Astrocyte of the hippocampus (primary cell): ENCODE measurements at regions not wholly inside any gene's neighbourhood (a gene's known extent, or its start where the extent isn't known, plus 50 kb on each side); places are given as distances from the start of the nearest gene placed in this dataset.
"Not testable (repeated sequence)": the region's sequence is repeated elsewhere in the genome, so short reads cannot be mapped to it uniquely, and the experiment has no call there.

Experiments
- DNase-seq: peaks from one replicate; pipeline ENCODE4 v3.0.0; 2011; ENCODE audit warnings: low read depth, low spot score

DNA sequence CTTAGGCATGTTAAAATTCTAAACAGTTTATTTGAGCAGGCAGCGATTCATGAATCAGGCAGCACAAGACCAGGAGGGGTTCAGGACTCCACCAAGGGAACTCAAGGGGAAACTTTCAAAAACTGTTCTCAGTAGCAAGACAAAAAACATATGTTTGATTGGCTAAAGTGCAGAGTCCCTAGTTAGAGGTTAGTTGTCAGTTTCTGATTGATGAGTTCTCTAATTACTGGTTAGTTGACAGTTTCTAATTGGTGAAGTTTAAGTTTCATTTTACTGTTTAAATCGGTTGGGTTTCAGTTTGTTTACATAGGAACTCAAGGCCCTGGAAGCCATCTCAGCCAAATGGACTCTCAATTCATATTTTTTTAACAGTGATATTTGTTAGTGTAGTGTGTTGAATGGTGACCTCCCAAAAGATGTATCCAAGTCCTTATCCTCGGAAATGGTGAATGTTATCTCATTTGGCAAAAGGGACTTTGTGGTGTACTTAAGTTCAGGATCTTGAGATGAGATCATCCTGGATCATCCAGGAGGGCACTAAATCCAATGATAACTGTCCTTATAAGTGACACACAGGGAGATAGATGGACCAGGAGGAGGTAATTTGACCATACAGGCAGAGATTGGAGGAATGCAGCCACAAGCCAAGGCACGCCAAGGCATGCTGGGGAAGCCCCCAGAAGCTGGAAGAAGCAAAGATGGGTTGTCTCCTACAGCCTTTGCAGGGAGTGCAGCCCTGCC is 219.2 kb upstream of the RAI14 start:
- no peak for DNase-seq

DNA sequence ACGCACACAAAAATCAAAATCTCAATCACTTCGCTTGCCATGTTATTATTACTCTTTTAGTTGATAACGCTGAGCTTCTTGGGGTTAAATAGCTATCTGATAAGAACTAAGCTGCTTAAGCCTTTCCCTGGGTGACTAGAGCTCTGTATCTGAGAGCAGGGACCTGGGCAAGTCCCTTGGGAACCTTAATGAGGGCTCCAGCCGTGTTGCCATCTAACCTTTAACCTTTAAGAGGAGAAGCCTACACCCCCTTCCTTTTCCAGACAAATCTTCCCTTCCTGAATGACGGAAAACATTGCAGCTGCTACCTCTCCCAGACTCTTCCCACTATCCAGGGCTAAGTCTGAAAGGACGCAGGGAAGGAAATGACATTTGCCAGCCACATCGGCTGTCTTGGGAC is 216.5 kb upstream of the RAI14 start:
- no peak for DNase-seq

DNA sequence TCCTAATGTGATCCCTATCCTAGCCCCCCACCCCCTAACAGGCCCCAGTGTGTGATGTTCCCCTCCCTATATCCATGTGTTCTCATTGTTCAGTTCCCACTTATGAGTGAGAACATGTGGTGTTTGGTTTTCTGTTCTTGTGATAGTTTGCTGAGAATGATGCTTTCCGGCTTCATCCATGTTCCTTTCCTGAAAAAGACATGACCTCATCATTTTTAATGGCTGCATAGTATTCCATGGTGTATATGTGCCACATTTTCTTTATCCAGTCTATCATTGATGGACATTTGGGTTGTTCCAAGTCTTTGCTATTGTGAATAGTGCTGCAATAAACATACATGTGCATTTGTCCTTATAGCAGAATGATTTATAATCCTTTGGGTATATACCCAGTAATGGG is 214.4 kb upstream of the RAI14 start:
- not testable (repeated sequence) for DNase-seq

DNA sequence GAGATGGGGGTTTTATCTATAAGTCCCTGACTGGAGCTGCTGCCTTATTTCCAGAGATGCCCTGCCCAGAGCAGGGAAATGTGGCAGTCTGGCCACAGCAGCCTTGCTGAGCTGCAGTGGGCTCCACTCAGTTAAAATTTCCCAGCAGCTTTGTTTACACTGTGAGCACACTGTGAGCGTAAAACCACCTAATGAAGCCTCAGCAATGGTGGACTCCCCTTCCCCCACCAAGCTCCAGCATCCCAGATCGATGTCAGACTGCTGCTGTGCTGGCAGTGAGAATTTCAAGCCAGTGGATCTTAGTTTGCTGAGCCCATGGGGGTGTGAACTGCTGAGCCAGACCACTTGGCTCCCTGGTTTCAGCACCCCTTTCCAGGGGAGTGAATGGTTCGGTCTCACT is 208.7 kb upstream of the RAI14 start:
- no peak for DNase-seq

DNA sequence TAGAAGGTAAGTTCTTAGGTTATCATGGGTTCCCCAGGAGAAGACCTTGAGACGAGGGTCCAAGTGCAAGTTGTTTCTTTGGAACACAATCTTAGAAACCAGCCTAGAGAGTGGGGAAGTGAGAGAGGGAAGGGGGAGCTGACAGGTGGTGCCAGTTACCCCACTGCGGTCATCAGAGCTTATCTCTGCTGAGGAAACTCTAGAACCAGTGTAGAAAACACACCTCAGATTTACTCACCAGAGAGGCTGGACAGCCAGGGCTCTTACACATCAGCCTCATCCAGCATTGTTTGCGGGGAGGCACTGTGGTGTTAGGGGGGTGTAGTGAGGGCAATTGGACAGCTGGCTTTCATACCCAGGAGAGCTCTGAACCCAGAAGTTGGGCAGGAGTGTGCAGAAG is 206.5 kb upstream of the RAI14 start:
- no peak for DNase-seq

DNA sequence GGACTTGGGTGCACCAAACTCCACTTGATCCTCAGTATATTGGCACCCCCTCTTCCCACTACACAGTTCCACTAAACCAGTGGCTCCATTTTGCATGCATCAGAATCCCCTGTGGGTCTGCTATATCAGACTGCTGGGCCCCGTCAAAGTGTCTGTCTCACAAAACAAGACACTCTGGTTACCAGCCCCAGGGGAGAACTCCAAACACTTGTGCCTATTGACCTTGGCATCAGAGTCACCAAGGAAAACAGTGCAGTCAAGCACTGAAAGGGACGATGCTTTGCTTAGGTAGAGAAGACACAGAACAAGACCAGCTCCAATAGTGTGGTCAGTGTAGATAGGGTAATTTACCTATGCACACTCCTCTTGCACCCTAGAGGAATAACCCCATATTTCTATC is 205.8 kb upstream of the RAI14 start:
- no peak for DNase-seq

DNA sequence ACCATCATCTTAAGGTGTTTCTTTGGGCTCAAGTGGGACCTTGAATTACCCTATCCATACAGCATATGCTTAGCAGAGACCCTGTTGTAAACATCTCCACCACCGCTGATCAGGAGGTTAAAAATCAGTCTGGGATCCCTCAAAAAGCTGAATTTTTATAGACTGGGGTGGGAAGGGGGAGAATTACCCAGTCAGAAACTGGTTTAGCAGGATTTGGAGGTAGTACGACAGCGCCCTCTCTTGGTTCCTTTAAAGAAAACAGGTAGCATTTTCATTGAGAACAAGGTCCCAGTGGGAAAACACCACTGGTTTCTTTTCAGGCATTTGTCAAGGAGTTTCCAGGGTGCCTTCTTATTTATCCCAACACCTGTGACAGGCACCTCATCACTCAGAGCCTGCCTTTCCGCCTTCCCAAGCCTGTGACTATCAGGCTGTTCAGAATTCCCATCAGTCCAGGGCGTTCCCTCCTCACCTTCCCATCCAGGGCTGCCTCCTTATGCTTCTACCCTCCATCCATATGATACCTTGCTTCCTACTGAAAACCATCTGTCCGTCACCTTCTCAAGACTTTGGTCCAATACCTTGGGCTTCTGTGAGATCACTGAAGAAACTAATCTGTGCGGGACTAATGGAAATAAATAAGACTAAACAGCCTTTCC is 203.8 kb upstream of the RAI14 start:
- peak; percentile 23 for DNase-seq

DNA sequence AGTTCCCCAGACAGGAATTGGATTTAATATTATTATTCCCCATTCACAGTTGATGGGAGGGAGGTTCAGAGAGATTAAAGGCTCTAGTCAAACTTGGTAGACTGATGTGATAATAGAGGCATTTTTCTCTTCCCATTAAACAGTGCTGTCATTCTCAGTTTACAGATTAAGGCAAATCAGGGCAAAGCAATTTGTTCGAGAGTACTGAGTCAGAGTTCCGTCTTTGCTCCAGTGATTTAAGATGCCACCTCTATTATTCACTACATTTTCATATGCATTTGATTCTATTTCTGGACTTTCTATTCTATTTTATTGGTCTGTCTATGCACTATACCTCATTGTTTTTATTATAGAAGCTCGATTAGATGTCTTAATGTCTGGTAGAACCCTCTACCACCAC is 201.0 kb upstream of the RAI14 start:
- DNase-seq: no peak

DNA sequence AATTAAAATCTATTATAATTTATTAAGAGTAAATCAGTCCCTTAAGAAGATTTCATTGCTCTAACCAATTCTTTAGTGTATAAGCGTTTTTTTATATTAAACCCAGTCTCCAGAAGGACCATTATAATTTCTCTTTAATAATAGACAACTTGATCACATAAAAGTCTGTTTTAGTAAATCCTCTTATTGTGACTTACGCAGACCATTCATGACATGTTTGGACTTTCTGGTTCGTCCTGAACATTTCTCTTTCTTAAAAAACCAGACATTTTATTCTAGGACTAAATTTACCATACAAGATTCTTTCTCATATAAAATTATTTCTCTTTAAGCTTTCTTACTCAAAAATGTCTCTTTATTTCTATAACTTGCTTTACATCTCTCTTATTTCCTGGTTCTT is 196.2 kb upstream of the RAI14 start:
- DNase-seq: no peak

DNA sequence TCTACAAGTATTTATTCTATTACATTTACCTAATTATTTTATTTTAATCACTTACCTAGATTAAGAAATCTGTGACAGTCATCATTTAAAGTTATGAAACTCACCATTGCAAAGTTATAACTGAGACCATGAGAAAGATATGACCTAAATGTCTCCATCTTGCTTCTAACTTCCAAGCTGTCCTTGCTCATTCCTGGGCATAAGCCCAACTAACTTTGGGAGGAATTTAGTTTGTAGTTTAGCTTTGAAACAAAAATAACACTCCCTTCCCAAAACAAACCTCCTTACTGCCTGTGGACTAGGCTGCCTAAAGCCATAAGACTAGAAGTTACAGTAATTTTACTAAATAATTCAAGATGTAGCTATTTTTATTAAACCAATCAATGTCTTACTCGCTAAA is 195.6 kb upstream of the RAI14 start:
- no peak for DNase-seq

DNA sequence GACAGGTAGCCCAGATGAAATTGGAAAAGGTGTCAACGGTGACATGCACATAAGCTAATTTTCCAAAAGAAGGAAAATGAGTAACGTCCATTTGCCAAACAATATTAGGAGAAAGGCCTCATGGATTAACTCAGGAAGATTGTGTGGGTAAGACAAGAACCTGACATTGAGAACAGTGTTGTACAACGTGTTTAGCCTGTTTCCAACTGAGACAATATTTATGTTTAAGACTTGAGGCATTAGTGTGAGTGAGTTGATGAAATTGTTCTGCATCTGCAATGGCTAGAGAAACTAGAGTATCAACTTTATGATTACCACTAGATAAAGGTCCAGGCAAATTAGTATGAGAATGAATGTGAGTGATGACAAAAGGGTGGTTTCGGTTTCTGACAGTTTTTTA is 191.3 kb upstream of the RAI14 start:
- DNase-seq: no peak

DNA sequence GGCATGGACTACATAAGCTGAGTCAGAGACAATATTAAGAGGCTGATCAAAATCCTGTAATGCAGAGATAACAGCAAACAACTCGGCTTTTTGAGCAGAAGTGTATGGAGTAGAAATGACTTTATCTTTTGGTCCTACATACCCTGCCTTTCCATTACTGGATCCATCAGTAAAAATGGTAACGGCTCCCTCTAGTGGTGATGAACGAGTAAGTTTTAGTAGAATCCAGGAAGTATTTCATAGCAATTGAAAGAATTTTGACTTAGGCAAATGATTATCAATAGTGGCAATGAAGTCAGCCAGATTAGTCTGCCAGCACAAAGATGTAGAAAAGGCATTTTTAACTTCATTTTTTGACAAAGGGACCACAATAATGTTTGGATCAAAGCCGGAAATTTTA is 190.8 kb upstream of the RAI14 start:
- peak; percentile 74 for DNase-seq

DNA sequence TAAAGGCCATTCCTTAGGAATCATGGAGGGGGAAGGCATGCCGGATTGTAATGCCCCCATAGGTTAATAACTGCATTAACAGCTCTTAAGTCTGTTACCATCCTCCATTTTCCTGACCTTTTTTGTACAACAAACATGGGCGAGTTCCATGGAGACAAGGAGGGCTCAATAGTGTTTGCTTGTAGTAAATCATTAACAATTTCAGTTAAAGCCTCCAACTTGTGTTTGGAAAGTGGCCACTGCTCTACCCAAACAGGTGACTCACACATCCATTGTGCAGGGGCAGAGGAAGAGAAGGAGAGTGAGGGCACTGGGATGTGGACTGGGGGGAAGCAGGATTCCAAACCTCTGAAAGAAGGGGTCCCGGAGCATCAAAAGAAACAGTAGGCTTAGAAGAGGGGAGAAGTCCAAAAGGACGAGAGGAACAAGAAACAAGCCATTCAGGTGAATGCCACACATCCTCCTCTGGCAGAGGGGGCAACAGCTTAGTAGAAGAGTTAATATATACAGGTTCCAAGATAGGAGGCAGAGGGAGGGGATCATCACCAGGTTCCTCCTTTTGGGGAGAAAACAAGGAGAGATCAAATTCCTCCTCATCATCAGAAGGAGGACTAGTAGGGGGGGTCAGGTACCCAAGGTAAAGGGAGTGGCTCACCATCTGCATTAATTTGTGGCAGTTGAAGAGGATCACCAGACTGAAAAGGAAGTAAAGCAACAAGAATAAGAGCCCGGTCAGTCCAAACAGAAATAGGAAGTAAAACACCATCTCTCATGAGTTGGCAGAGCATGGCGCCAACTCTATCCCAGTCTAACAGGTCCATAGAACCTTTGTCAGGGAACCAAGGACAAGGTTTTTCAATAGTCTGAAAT is 189.4 kb upstream of the RAI14 start:
- DNase-seq: not testable (repeated sequence)

DNA sequence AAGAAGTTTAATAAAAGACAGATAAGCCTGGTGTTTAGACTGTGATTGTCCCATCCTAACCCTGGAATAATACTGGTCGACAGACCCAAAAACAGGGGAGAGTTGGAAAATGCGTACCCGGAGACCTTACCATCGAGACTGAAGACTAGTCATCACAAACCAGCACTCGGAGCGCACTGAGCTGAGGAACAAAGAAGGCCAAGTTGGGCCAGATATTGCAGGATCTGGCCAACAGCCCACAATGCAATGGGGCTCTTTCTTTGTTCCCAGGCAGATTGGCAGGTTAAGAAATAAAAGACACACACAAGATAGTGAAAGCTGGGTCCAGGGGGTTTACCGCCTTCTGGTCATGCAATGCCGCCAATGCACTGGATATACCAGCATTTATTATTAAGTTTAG is 188.7 kb upstream of the RAI14 start:
- no peak for DNase-seq

DNA sequence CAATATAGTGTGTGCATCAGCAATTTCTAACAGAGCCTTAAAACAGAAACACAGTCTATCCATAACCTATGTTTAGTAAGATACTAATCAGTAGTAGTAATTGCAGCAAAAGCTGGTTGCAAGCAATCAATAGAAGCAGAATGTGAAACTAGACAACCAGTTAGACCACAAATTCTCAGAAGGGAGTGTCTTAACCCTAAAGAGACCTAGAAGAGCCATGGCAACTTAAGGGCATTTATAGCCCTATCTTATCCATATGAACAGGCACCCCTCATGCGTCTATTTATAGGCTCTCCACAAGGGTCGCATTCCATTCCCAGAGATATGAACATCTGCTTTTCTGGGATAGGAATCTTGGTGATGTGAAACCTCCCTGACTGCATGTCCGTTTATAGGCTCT is 188.1 kb upstream of the RAI14 start:
- DNase-seq: not testable (repeated sequence)

DNA sequence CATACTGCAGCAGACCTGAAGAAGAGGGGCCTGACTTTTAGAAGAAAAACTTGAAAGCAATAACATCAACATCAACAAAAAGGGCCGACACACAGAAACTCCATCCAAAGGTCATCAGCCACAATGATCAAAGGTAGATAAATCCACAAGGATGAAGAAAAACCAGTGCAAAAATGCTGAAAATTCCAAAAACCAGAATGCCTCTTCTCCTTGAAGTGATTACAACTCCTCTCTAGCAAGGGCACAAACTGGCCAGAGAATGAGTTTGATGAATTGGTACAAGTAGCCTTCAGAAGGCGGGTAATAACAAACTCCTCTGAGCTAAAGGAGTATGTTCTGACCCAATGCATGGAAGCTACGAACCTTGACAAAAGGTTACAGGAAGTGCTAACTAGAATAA is 186.2 kb upstream of the RAI14 start:
- no peak for DNase-seq

DNA sequence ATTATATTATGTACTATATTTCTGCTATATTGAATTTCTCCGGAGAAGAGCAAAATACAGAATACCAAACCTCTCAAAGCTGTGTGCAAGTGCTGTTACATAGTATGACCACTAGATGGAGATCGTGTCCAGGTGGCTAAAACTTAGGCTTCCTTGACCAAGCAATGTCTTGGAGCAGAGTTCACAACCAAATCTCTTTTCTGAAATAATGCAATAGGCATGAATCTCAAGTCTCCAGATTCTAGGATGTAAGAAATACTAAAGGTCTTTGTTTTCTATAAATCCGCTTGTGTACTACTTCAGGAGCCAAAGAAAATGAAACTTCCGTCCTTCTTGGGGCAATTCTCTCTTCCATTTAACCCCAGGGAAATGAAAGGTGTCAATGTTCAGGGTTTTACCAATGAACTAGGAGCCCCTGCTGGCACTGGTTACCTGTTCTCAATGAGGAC is 181.5 kb upstream of the RAI14 start:
- peak; percentile 73 for DNase-seq

DNA sequence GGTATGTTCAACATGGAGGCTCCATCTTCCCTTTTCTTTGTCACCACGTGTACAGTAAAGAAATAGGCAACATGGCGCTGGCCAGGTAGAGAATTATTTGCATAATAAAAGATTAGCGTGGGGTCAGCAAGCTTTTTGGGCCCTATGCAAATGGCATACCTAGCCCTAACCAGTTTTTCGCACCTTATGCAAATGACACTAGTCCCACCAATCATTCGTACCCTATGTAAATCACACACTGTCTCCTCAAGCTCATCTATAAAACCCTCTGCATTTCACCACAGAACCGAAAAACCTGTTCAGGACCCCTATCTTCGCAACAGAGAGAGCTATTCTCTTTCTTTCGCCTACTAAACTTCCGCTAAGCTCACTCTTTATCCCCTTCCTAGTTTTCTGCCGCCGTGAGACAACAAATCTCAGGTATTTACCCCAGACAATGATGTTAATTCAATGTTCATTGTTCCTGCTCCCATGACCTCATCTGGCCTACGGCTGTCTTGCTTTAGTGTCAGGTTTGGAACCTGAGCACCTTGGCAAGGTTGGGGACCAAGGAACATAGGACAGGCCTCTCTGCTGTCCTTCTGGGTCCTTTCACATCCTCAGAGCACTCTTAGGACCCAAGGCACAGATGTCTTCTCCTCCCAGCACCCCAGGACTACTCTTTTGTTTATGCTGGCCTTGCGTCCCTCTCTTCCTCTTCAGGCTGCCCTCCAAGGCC is 180.7 kb upstream of the RAI14 start:
- DNase-seq: no peak

DNA sequence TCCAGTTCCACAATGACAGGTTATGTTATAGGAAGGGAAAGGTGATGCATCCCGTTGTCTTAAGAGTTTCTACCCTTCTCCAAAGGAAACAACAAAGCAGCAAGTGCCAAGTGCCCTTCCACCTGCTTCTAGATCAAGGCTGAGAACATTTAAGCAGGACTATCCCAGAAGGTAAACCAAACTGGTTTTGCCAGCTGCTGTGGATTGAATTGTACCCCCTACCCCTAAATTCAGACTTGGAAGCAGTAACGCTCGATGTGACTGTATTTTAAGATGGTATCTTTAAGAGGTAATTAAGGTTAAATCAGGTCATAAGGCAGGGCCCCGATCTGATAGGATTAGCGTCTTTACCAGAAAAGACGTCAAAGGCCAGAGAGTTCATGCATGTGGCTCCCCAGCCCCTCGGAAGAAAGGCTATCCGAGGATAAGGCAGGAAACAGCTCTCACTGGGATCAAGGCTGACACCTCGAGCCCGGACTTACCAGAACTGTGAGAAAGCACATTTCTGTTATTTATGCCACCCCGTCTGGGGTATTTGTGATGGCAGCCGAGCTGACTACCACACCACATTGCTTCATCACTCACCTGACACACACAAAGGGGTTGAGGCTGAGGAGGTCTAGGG is 179.1 kb upstream of the RAI14 start:
- no peak for DNase-seq

DNA sequence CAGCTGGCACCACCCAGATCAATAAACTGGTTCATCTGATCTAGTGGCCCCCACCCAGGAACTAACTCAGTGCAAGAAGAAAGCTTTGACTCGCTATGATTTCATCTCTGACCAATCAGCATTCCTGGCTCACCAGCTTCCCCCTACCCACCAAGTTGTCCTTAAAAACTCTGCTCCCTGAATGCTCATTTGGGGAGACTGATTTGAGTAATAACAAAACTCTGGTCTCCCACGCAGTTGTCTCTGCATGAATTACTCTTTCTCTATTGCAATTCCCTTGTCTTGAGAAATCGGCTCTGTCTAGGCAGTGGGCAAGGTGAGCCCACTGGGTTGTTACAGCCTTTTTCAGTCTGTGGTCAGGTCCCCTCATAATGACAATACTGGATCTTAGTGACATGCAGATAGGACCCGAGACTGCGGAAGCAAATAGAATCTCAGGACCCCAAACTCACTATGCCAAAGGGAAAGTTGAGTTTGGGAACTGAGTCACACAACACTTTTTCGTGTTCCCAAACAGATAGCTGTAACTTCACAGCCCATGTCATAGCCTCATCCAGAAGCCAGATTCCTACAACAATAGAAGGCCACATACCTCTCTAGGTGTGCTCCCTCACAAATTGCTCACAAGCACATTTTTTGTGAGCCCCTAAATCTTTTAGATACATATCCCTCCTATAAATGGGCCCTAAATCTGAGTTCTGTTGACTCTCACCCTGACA is 175.2 kb upstream of the RAI14 start:
- DNase-seq: no peak
